ENCODE measurements at regions not wholly inside any gene's neighbourhood (a gene's known extent, or its start where the extent isn't known, plus 50 kb on each side); places are given as distances from the start of the nearest gene placed in this dataset.

GRCh38 chr14:27367345-27367744, 769.5 kb upstream of the NOVA1 start:
- Histone ChIP-seq H3K36me3 (ENCODE audit: control insufficient read depth in 2 of 2, insufficient read depth in 2 of 2, low read length in 1 of 2) (no peaks in the 10 kb centered on the region), H3K9me3 (ENCODE audit: control insufficient read depth in 2 of 2, insufficient read depth in 1 of 2, low read depth in 1 of 2, low read length in 1 of 2) (no peaks in the 10 kb centered on the region), H3K4me3 (ENCODE audit: low read depth in 1 of 2, low read length in 2 of 2) (no peak overlapping the region), H3K4me1 (ENCODE audit: control insufficient read depth in 2 of 2, insufficient read depth in 2 of 2, low read length in 1 of 2) (no peaks in the 10 kb centered on the region), H3K27ac (ENCODE audit: low read depth in 2 of 2, low read length in 1 of 2) (no peak overlapping the region), H3K27me3 (ENCODE audit: control insufficient read depth in 1 of 2, insufficient read depth in 2 of 2, low read length in 2 of 2) (no peaks in the 10 kb centered on the region)
- 76 to 87% methylated on average over 1 of the region's 1 CpG for WGBS, 2 donors

- WGBS, 2 donors: 89% methylated on average over 1 of the region's 1 CpG
- Histone ChIP-seq H3K27me3 (ENCODE audit: control insufficient read depth in 1 of 2, insufficient read depth in 2 of 2, low read length in 2 of 2) (no peaks in the 10 kb centered on the region), H3K9me3 (ENCODE audit: control insufficient read depth in 2 of 2, insufficient read depth in 1 of 2, low read depth in 1 of 2, low read length in 1 of 2) (no peaks in the 10 kb centered on the region), H3K27ac (ENCODE audit: low read depth in 2 of 2, low read length in 1 of 2) (no peak overlapping the region), H3K4me3 (ENCODE audit: low read depth in 1 of 2, low read length in 2 of 2) (no peak overlapping the region), H3K36me3 (ENCODE audit: control insufficient read depth in 2 of 2, insufficient read depth in 2 of 2, low read length in 1 of 2) (no peaks in the 10 kb centered on the region), H3K4me1 (ENCODE audit: control insufficient read depth in 2 of 2, insufficient read depth in 2 of 2, low read length in 1 of 2) (no peaks in the 10 kb centered on the region)
These were observed 772.2 kb upstream of the NOVA1 start for GRCh38 chr14:27370074-27370473.

- H3K36me3 ChIP-seq (ENCODE audit: control insufficient read depth in 2 of 2, insufficient read depth in 2 of 2, low read length in 1 of 2): no peaks in the 10 kb centered on the region
- H3K27me3 ChIP-seq (ENCODE audit: control insufficient read depth in 1 of 2, insufficient read depth in 2 of 2, low read length in 2 of 2): no peaks in the 10 kb centered on the region
- H3K4me1 ChIP-seq (ENCODE audit: control insufficient read depth in 2 of 2, insufficient read depth in 2 of 2, low read length in 1 of 2): no peaks in the 10 kb centered on the region
- no peak overlapping the region for H3K27ac ChIP-seq (ENCODE audit: low read depth in 2 of 2, low read length in 1 of 2)
- no peaks in the 10 kb centered on the region for H3K9me3 ChIP-seq (ENCODE audit: control insufficient read depth in 2 of 2, insufficient read depth in 1 of 2, low read depth in 1 of 2, low read length in 1 of 2)
- H3K4me3 ChIP-seq (ENCODE audit: low read depth in 1 of 2, low read length in 2 of 2): no peak overlapping the region
These were observed 772.9 kb upstream of the NOVA1 start for GRCh38 chr14:27370775-27371174.

- no peaks in the 10 kb centered on the region for H3K4me1 ChIP-seq (ENCODE audit: control insufficient read depth in 2 of 2, insufficient read depth in 2 of 2, low read length in 1 of 2)
- WGBS, 2 donors: 90 to 91% methylated on average over 4 of the region's 4 CpGs
- H3K27ac ChIP-seq (ENCODE audit: low read depth in 2 of 2, low read length in 1 of 2): no peak overlapping the region
- no peaks in the 10 kb centered on the region for H3K36me3 ChIP-seq (ENCODE audit: control insufficient read depth in 2 of 2, insufficient read depth in 2 of 2, low read length in 1 of 2)
- H3K27me3 ChIP-seq (ENCODE audit: control insufficient read depth in 1 of 2, insufficient read depth in 2 of 2, low read length in 2 of 2): no peaks in the 10 kb centered on the region
- H3K4me3 ChIP-seq (ENCODE audit: low read depth in 1 of 2, low read length in 2 of 2): no peak overlapping the region
- no peaks in the 10 kb centered on the region for H3K9me3 ChIP-seq (ENCODE audit: control insufficient read depth in 2 of 2, insufficient read depth in 1 of 2, low read depth in 1 of 2, low read length in 1 of 2)
These were observed 773.4 kb upstream of the NOVA1 start for GRCh38 chr14:27371209-27371608.

GRCh38 chr14:27371868-27372267, 774.0 kb upstream of the NOVA1 start:
- Histone ChIP-seq H3K9me3 (ENCODE audit: control insufficient read depth in 2 of 2, insufficient read depth in 1 of 2, low read depth in 1 of 2, low read length in 1 of 2) (no peaks in the 10 kb centered on the region), H3K4me1 (ENCODE audit: control insufficient read depth in 2 of 2, insufficient read depth in 2 of 2, low read length in 1 of 2) (no peaks in the 10 kb centered on the region), H3K27me3 (ENCODE audit: control insufficient read depth in 1 of 2, insufficient read depth in 2 of 2, low read length in 2 of 2) (no peaks in the 10 kb centered on the region), H3K27ac (ENCODE audit: low read depth in 2 of 2, low read length in 1 of 2) (no peak overlapping the region), H3K4me3 (ENCODE audit: low read depth in 1 of 2, low read length in 2 of 2) (no peak overlapping the region), H3K36me3 (ENCODE audit: control insufficient read depth in 2 of 2, insufficient read depth in 2 of 2, low read length in 1 of 2) (no peaks in the 10 kb centered on the region)
- WGBS, 2 donors: 65 to 79% methylated on average over 4 of the region's 4 CpGs

- Histone ChIP-seq H3K27ac (ENCODE audit: low read depth in 2 of 2, low read length in 1 of 2) (no peak overlapping the region), H3K4me1 (ENCODE audit: control insufficient read depth in 2 of 2, insufficient read depth in 2 of 2, low read length in 1 of 2) (no peaks in the 10 kb centered on the region), H3K36me3 (ENCODE audit: control insufficient read depth in 2 of 2, insufficient read depth in 2 of 2, low read length in 1 of 2) (no peaks in the 10 kb centered on the region), H3K9me3 (ENCODE audit: control insufficient read depth in 2 of 2, insufficient read depth in 1 of 2, low read depth in 1 of 2, low read length in 1 of 2) (no peaks in the 10 kb centered on the region), H3K4me3 (ENCODE audit: low read depth in 1 of 2, low read length in 2 of 2) (no peak overlapping the region), H3K27me3 (ENCODE audit: control insufficient read depth in 1 of 2, insufficient read depth in 2 of 2, low read length in 2 of 2) (no peaks in the 10 kb centered on the region)
These were observed 774.9 kb upstream of the NOVA1 start for GRCh38 chr14:27372771-27373170.

- Histone ChIP-seq H3K27me3 (ENCODE audit: control insufficient read depth in 1 of 2, insufficient read depth in 2 of 2, low read length in 2 of 2) (no peaks in the 10 kb centered on the region), H3K36me3 (ENCODE audit: control insufficient read depth in 2 of 2, insufficient read depth in 2 of 2, low read length in 1 of 2) (no peaks in the 10 kb centered on the region), H3K9me3 (ENCODE audit: control insufficient read depth in 2 of 2, insufficient read depth in 1 of 2, low read depth in 1 of 2, low read length in 1 of 2) (peaks cover 0 to 3% of the 10 kb centered on the region in 2 donors), H3K4me1 (ENCODE audit: control insufficient read depth in 2 of 2, insufficient read depth in 2 of 2, low read length in 1 of 2) (no peaks in the 10 kb centered on the region), H3K4me3 (ENCODE audit: low read depth in 1 of 2, low read length in 2 of 2) (no peak overlapping the region), H3K27ac (ENCODE audit: low read depth in 2 of 2, low read length in 1 of 2) (no peak overlapping the region)
- WGBS, 2 donors: 69% methylated on average over 9 of the region's 9 CpGs
These were observed 786.3 kb upstream of the NOVA1 start for GRCh38 chr14:27384124-27384523.

GRCh38 chr14:27386391-27386790, 788.6 kb upstream of the NOVA1 start:
- Histone ChIP-seq H3K27ac (ENCODE audit: low read depth in 2 of 2, low read length in 1 of 2) (no peak overlapping the region), H3K4me3 (ENCODE audit: low read depth in 1 of 2, low read length in 2 of 2) (no peak overlapping the region), H3K4me1 (ENCODE audit: control insufficient read depth in 2 of 2, insufficient read depth in 2 of 2, low read length in 1 of 2) (no peaks in the 10 kb centered on the region), H3K36me3 (ENCODE audit: control insufficient read depth in 2 of 2, insufficient read depth in 2 of 2, low read length in 1 of 2) (no peaks in the 10 kb centered on the region), H3K9me3 (ENCODE audit: control insufficient read depth in 2 of 2, insufficient read depth in 1 of 2, low read depth in 1 of 2, low read length in 1 of 2) (peaks cover 0 to 3% of the 10 kb centered on the region in 2 donors), H3K27me3 (ENCODE audit: control insufficient read depth in 1 of 2, insufficient read depth in 2 of 2, low read length in 2 of 2) (no peaks in the 10 kb centered on the region)
- 74 to 78% methylated on average over 3 of the region's 3 CpGs for WGBS, 2 donors

- H3K9me3 ChIP-seq (ENCODE audit: control insufficient read depth in 2 of 2, insufficient read depth in 1 of 2, low read depth in 1 of 2, low read length in 1 of 2): peaks cover 0 to 3% of the 10 kb centered on the region in 2 donors
- no peak overlapping the region for H3K27ac ChIP-seq (ENCODE audit: low read depth in 2 of 2, low read length in 1 of 2)
- no peaks in the 10 kb centered on the region for H3K4me1 ChIP-seq (ENCODE audit: control insufficient read depth in 2 of 2, insufficient read depth in 2 of 2, low read length in 1 of 2)
- WGBS, 2 donors: 67 to 76% methylated on average over 1 of the region's 1 CpG
- no peaks in the 10 kb centered on the region for H3K36me3 ChIP-seq (ENCODE audit: control insufficient read depth in 2 of 2, insufficient read depth in 2 of 2, low read length in 1 of 2)
- no peak overlapping the region for H3K4me3 ChIP-seq (ENCODE audit: low read depth in 1 of 2, low read length in 2 of 2)
- no peaks in the 10 kb centered on the region for H3K27me3 ChIP-seq (ENCODE audit: control insufficient read depth in 1 of 2, insufficient read depth in 2 of 2, low read length in 2 of 2)
These were observed 789.6 kb upstream of the NOVA1 start for GRCh38 chr14:27387463-27387862.

- Histone ChIP-seq H3K4me3 (ENCODE audit: low read depth in 1 of 2, low read length in 2 of 2) (no peak overlapping the region), H3K4me1 (ENCODE audit: control insufficient read depth in 2 of 2, insufficient read depth in 2 of 2, low read length in 1 of 2) (no peaks in the 10 kb centered on the region), H3K27me3 (ENCODE audit: control insufficient read depth in 1 of 2, insufficient read depth in 2 of 2, low read length in 2 of 2) (no peaks in the 10 kb centered on the region), H3K27ac (ENCODE audit: low read depth in 2 of 2, low read length in 1 of 2) (no peak overlapping the region), H3K9me3 (ENCODE audit: control insufficient read depth in 2 of 2, insufficient read depth in 1 of 2, low read depth in 1 of 2, low read length in 1 of 2) (no peaks in the 10 kb centered on the region), H3K36me3 (ENCODE audit: control insufficient read depth in 2 of 2, insufficient read depth in 2 of 2, low read length in 1 of 2) (no peaks in the 10 kb centered on the region)
- WGBS, 2 donors: 51 to 55% methylated on average over 2 of the region's 2 CpGs
These were observed 791.6 kb upstream of the NOVA1 start for GRCh38 chr14:27389402-27389801.

All from esophagus (tissue), 2 donors.